GM12892 (cell line): ENCODE measurements at regions not wholly inside any gene's neighbourhood (a gene's known extent, or its start where the extent isn't known, plus 50 kb on each side); places are given as distances from the start of the nearest gene placed in this dataset.

Source experiments
- DNase-seq: peaks from one replicate; pipeline ENCODE4 v3.0.0; 2011; ENCODE audit not compliant: insufficient read length
- FAIRE-seq: peaks from 2 replicates; lab custom pipeline; 2011; peaks lifted over from hg19 to GRCh38; lab: Jason Lieb, UNC
- POLR2A ChIP-seq: IDR thresholded peaks from 2 replicates; pipeline ENCODE4 v1.6.1; 2011; ENCODE audit warnings: low read depth, low read length, control low read depth
- POLR2AphosphoS5 ChIP-seq: IDR thresholded peaks from 2 replicates; pipeline ENCODE4 v1.6.1; 2011; ENCODE audit warnings: low read depth, low read length, control low read depth
- TAF1 ChIP-seq: IDR thresholded peaks from 2 replicates; pipeline ENCODE4 v1.6.1; 2011; ENCODE audit warnings: low read depth, mild to moderate bottlenecking, control low read depth, low read length, borderline replicate concordance

GRCh38 chr5:3186156-3186555, 409.5 kb upstream of the IRX1 start:
- FAIRE-seq (no peak), DNase-seq (no peak)
- TF ChIP-seq TAF1, result no peak
- TF ChIP-seq POLR2AphosphoS5, result no peak
- TF ChIP-seq POLR2A, result no peak

GRCh38 chr5:3185488-3185887, 410.1 kb upstream of the IRX1 start:
- FAIRE-seq (no peak), DNase-seq (no peak)
- TF ChIP-seq TAF1 (no peak), POLR2A (no peak), POLR2AphosphoS5 (no peak)

GRCh38 chr5:3182133-3182876, 413.3 kb upstream of the IRX1 start:
- TF ChIP-seq POLR2AphosphoS5, result no peak
- TF ChIP-seq TAF1, result no peak
- TF ChIP-seq POLR2A, result no peak
- FAIRE-seq, result no peak
- no peak for DNase-seq

GRCh38 chr5:3181671-3182070, 414.0 kb upstream of the IRX1 start:
- FAIRE-seq (no peak), DNase-seq (no peak)
- TF ChIP-seq TAF1 (no peak), POLR2A (no peak), POLR2AphosphoS5 (no peak)

- FAIRE-seq (no peak), DNase-seq (no peak)
These were observed 415.0 kb upstream of the IRX1 start for GRCh38 chr5:3180636-3181035.

GRCh38 chr5:3179220-3179619, 416.4 kb upstream of the IRX1 start:
- no peak for DNase-seq
- FAIRE-seq, result no peak

More at GRCh38 chr5:3180636-3181035, 415.0 kb upstream of the IRX1 start:
- TF ChIP-seq TAF1, result no peak
- TF ChIP-seq POLR2AphosphoS5, result no peak
- TF ChIP-seq POLR2A, result no peak

DNA sequence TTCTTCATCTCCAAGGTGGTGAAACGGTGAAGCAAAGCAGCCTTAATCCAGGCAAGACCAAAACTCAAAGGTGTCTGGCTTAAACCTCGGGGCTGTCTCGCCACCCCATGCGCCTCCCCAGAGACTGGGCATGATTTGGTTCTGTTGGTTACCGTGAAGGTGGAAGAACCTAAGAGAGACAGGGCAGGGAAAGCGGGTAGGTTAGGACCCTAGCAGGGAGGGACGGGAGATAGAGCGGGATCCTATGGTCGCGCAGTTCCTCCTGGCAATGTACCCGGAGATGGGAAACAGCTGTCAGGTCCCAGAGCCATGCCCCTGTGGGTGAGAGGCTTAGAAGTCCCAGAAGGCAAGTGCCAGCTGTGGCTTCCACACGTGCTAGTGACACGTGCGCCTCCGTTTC, 418.3 kb upstream of the IRX1 start:
- DNase-seq, result no peak
- TF ChIP-seq TAF1, result no peak
- no peak for TF ChIP-seq POLR2A
- no peak for TF ChIP-seq POLR2AphosphoS5
- FAIRE-seq, result no peak

More at GRCh38 chr5:3179220-3179619, 416.4 kb upstream of the IRX1 start:
- no peak for TF ChIP-seq POLR2AphosphoS5
- no peak for TF ChIP-seq TAF1
- no peak for TF ChIP-seq POLR2A

GRCh38 chr5:3175416-3175815, 420.2 kb upstream of the IRX1 start:
- DNase-seq, result no peak
- FAIRE-seq, result no peak
- TF ChIP-seq POLR2A (no peak), POLR2AphosphoS5 (no peak), TAF1 (no peak)

DNA sequence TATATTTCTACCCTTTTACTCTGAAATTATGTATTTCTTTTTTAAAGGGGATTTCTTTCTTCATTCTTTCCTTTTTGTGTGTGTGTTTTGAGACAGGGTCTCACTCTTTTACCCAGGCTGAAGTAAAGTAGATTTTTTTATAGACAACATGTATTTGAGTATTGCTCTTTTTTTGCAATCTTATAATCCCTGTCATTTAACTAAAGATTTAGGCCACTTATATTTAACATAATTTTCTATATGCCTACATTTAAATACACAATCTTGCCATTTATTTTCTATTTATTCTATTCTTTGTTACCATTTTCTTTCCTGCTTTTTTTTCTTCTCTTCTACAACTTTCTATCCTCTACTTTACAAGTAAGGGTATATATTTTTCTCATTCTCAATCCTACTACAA, 416.0 kb upstream of the IRX2 start:
- TF ChIP-seq POLR2A (no peak), POLR2AphosphoS5 (no peak), TAF1 (no peak)
- DNase-seq (no peak), FAIRE-seq (no peak)

- FAIRE-seq, result no peak
- TF ChIP-seq TAF1 (no peak), POLR2AphosphoS5 (no peak), POLR2A (no peak)
- DNase-seq, result no peak
These were observed 412.1 kb upstream of the IRX2 start for GRCh38 chr5:3163626-3164025.

DNA sequence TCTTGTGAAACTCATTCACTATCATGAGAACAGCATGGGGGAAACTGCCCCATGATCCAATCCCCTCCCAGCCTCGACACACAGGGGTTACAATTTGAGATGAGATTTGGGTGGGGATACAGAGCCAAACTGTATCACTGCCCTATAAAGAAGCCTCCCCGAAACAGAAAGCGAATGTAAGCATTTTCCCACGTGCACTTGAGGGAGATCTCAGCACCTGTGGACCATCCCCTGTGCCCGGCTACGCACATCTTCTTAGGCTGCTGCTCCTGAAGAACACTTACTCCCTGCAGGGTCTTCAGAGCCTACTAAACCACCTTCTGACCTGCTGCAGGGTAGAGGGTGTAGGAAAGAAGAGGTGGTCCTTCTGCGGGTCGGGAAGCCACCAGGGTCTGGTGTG, 410.2 kb upstream of the IRX2 start:
- TF ChIP-seq POLR2A (no peak), POLR2AphosphoS5 (no peak), TAF1 (no peak)
- FAIRE-seq, result no peak
- DNase-seq, result no peak

DNA sequence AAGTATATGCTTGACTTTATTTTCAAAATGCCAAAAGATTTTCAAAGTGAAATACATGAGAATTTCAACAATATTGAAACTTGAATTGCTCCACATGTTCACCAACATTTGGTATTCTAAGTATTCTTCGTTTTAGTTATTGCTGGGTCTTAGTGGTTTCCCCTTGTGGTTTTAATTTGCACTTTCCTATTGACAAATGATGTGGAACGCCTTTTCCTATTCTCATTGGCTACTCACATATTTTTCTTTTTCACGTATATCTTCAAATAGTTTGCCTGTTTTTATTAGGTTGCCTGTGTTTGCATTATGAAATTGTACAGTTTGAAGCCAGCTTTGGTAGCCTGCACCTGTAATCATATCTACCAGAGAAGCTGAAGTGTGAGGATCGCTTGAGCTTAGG, 405.7 kb upstream of the IRX2 start:
- DNase-seq, result no peak
- no peak for FAIRE-seq
- TF ChIP-seq TAF1 (no peak), POLR2AphosphoS5 (no peak), POLR2A (no peak)
